ENCODE measurements at regions not wholly inside any gene's neighbourhood (a gene's known extent, or its start where the extent isn't known, plus 50 kb on each side); places are given as distances from the start of the nearest gene placed in this dataset.
"Not testable (repeated sequence)": the region's sequence is repeated elsewhere in the genome, so short reads cannot be mapped to it uniquely, and the experiment has no call there.

GRCh38 chr11:23155503-23155902 is 295.2 kb upstream of the CCDC179 start:
- no peak for DNase-seq

DNA sequence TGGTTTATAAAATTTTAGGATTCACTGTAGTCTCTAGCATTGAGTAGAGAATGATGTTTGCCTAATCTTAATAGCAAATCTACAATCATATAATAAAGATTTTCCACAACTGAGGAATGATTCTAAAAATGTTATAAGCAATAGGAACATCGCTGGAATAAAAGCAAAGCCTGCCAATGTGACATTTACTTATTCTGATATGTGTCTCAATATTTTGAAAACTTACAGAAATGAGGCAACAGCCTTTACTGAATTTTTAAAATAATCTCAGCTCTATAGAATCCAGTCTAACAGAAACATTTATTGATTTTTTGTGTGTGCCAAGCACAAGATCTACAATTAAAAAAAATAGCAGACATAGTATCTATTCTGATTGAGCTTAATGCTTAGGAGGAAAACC is 303.7 kb upstream of the CCDC179 start:
- DNase-seq, result no peak

DNA sequence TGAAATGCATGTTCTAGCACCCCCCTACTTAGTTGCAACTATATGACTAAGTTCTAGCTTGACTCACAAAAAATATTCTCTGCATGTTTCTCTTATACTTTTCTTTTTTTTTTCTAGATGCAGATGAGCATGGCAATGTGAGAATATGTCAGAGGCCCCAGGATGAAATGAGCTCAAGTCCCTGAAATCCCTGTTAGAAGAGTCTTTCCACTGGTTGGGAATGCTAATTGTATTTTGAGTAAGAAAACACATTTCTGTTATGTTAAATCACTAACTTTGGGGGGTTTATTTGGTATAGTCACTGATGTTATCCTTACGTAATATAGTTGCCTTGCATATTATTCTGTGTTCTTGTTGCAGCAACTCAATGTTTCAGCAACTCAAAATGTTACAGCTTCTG is 306.1 kb upstream of the CCDC179 start:
- DNase-seq, result no peak

DNA sequence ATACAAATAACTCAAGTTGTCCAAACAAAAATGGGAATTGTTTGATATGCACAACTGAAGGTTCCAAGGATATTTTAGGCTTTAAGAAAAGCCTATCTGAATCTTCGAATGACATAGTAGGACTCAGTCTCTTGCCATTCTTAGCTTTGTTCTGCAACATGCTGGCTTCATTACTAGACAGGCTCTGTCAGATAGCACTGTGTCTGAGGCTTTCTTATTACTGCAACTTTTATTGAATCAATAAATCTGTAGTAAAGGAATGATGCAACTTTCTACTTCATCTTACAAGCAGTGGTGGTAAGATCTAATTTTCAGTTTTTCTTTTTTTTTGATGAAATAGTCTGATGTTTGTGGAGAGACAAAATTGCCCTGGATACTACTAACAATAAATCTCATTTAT is 319.3 kb upstream of the CCDC179 start:
- no peak for DNase-seq

GRCh38 chr11:23181022-23181807 is 320.9 kb upstream of the CCDC179 start:
- no peak for DNase-seq

- no peak for DNase-seq
Measured at GRCh38 chr11:23192256-23192655, 332.0 kb upstream of the CCDC179 start.

GRCh38 chr11:23201936-23202522 is 341.8 kb upstream of the CCDC179 start:
- DNase-seq, result no peak

GRCh38 chr11:23202611-23203010 is 342.3 kb upstream of the CCDC179 start:
- DNase-seq, result no peak

- DNase-seq, result no peak
Measured at GRCh38 chr11:23205156-23205871, 345.0 kb upstream of the CCDC179 start.

DNA sequence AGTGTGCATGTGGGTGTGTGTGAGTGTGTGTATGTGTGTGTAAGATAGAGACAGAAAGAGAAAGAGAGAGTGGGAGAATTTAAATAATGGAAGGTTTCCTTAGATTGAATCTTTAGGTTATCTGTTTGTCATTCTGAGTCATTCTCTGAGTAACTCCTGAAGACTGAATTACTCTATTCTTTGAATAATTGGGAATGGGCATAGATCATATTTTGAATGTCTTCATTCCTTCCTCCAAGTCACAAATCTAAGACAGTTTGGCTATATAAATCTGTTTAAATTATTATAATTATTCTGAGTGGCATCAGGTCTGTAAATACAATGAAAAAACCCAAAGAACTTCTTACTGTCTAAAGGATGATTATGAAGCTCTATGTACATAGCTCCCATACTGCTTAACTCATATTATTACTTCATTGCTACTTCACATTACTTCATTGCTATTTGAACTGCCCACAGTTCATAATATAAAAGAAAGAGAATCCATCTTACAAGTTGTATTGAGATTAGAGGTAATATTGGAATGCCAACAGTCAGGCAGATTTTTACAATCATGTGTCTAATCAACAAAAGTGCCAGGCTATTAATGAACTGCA is 346.6 kb upstream of the CCDC179 start:
- DNase-seq, result no peak

GRCh38 chr11:23211221-23211620 is 350.9 kb upstream of the CCDC179 start:
- DNase-seq, result no peak

DNA sequence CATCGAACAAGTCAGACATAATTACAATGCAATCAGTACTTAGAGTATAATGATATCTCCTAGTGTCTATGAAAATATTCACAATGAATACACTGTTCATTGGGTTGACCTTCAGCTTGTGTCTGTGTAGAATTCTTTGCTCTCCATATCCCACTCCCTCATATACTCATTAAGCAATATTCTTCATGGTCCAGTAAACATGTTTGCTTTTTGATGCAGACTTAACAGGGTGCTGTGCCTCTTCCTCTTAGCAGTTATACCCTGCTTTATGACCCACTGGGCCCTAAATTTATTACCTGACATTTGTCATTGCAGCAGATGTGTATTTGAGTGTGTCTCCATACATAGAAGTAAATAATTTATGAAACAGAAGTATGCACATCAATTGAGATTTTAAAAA is 352.5 kb upstream of the CCDC179 start:
- DNase-seq, result no peak

GRCh38 chr11:23217072-23217471 is 356.8 kb upstream of the CCDC179 start:
- no peak for DNase-seq

DNA sequence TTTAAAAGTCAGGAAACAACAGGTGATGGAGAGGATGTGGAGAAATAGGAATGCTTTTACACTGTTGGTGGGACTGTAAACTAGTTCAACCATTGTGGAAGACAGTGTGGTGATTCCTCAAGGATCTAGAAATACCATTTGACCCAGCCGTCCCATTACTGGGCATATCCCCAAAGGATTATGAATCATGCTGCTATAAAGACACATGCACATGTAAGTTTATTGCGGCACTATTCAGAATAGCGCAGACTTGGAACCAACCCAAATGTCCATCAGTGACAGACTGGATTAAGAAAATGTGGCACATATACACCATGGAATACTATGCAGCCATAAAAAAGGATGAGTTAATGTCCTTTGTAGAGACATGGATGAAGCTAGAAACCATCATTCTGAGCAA is 359.8 kb upstream of the CCDC179 start:
- not testable (repeated sequence) for DNase-seq

DNA sequence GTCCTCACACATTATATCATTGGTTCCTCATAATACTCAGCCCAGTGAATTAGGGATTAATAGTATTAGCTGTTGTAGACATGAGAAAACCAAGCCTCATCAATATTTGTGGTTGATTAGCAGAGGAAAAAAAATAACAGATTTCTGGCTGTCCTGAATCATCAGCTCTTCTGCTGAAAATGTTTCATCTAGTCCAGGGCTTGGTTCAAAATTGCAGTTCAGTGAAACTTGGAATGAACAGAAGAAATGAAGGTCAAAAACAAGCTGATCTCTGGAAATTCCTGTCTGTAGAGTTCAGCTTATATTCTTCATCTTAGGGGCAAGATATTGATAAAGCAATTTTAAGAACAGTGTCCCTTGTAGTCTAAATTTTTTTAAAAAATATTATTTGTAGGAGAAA is 361.1 kb upstream of the CCDC179 start:
- DNase-seq, result no peak

DNA sequence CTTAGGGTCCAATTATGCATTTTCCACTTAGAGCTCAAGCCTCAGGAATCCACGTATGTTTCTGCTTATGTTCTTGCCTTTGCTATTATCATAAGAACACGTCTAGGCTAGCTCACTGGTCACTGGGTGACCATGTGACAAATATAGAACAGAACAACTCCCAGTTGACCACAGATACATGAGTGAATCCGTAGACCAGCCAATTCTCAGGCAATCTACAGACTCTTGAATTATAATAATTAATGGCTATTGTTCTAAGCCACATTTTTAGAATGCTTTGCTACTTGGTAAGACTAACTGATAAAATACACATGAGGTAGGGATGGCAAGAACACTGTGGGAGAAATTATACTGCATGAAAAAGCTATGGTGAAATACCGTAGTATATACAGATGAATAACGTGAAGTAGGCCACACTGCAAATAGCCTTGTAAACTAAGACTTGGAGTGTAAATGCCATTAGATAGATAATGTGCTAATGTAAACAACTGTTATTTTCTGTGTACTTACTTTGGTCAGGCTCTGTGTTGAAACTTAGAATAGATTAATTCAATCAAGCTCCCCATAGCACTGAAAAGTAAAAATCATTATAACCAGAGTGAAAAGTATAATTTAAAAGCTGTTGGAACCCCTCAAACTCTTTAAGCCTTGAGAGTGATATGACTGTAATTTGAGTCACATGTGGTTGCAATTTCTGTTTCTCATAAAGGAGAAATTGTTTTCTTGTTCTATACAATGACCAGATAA is 366.2 kb upstream of the CCDC179 start:
- DNase-seq, result no peak

DNA sequence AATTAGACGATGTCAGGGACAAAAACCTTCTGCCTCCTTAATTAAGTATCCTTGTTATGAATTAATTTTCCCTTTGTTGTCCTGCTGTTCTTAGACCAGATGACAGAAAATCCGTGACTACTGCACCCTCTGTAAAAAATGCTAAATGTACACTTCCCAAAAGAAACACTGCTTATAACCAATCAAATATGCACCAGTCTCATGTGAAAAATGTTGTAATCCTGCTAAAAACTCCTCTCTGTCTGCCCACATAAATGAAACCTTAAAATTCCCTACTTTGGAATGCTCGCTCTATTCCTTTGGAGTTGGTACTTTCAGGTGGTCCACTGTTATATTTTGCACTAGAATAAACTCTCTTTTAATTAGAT is 366.8 kb upstream of the CCDC179 start:
- DNase-seq, result no peak

DNA sequence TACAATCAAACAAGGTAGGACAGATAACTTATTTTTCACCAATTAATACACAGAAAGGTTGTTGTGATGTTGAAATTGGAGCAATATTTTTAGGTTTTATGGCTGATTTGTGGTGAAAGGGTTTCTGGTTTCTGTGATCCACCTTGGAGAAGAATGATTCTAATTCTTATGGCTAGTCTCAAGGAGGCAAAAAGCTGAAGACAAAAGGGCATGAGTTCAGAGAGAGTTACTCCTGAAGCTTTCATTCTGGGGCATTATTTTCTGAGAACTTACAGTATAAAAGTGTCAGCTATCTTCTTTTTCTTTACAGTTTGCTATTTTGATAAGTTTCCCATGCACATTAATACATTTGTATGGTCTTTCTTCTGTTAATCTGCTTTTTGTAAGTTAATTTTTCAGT is 372.4 kb upstream of the CCDC179 start:
- no peak for DNase-seq

- no peak for DNase-seq
Measured at GRCh38 chr11:23233075-23233474, 372.8 kb upstream of the CCDC179 start.

- no peak for DNase-seq
Measured at GRCh38 chr11:23236826-23237555, 376.7 kb upstream of the CCDC179 start.

- no peak for DNase-seq
Measured at GRCh38 chr11:23252426-23252825, 392.2 kb upstream of the CCDC179 start.

DNA sequence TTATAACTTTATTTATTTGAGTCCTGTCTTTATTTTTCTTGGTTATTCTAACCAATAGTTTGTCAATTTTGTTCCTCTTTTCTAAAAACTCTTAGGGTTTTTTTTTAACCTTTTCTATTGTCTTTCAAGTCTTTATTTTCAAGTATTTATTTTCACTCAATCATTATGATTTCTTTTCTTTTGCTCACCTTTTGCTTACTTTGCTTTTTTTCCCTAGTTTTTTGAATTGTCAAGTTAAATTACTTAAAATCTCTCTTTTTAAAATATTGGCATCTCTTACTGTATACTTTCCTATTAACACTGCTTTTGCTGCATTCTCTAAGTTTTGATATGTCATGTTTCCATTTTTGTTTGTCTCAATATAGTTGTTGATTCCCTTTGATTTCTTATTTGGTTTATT is 396.8 kb upstream of the CCDC179 start:
- DNase-seq, result no peak

Data from NCI-H1694 treated with DMSO at 0.1 percent for 48 hours (cell line).